Retinal pigment epithelial cell (primary cell): ENCODE measurements at regions not wholly inside any gene's neighbourhood (a gene's known extent, or its start where the extent isn't known, plus 50 kb on each side); places are given as distances from the start of the nearest gene placed in this dataset.
"Not testable (repeated sequence)": the region's sequence is repeated elsewhere in the genome, so short reads cannot be mapped to it uniquely, and the experiment has no call there.

Experiments used
- DNase-seq: peaks from one replicate; pipeline ENCODE4 v3.0.0-alpha.2; 2010; ENCODE audit warnings: low read depth
- H3K4me3 ChIP-seq: 2 replicates; pipeline ENCODE4 v1.5.1; 2011; ENCODE audit warnings: mild to moderate bottlenecking, low read length, control low read depth, moderate library complexity
- CTCF ChIP-seq: conservative IDR thresholded peaks from 2 replicates; pipeline ENCODE4 v1.5.1; 2011; ENCODE audit warnings: low read depth, low read length, control low read depth, inconsistent platforms

- no peak for TF ChIP-seq CTCF
- DNase-seq = no peak
- no peak overlapping the region for H3K4me3 ChIP-seq
These were observed 90.2 kb upstream of the SLC6A11 start for GRCh38 chr3:10725846-10726245.

- TF ChIP-seq CTCF = no peak
- no peak for DNase-seq
- no peak overlapping the region for H3K4me3 ChIP-seq
These were observed 89.2 kb upstream of the SLC6A11 start for GRCh38 chr3:10726787-10727186.

- no peak for TF ChIP-seq CTCF
- no peak overlapping the region for H3K4me3 ChIP-seq
- no peak for DNase-seq
These were observed 86.6 kb upstream of the SLC6A11 start for GRCh38 chr3:10729439-10729838.

GRCh38 chr3:10732292-10732691 lies 83.7 kb upstream of the SLC6A11 start:
- DNase-seq = no peak
- TF ChIP-seq CTCF = no peak
- no peak overlapping the region for H3K4me3 ChIP-seq

- no peak for TF ChIP-seq CTCF
- no peak for DNase-seq
- no peak overlapping the region for H3K4me3 ChIP-seq
These were observed 82.7 kb upstream of the SLC6A11 start for GRCh38 chr3:10733297-10733696.

- DNase-seq = not testable (repeated sequence)
These were observed 79.6 kb upstream of the SLC6A11 start for GRCh38 chr3:10736444-10736843.

GRCh38 chr3:10737785-10738184 lies 78.2 kb upstream of the SLC6A11 start:
- DNase-seq = no peak
- TF ChIP-seq CTCF = no peak
- H3K4me3 ChIP-seq = no peak overlapping the region

More at GRCh38 chr3:10736444-10736843, 79.6 kb upstream of the SLC6A11 start:
- H3K4me3 ChIP-seq = not testable (repeated sequence)
